Endothelial cell of umbilical vein (primary cell): ENCODE measurements at regions not wholly inside any gene's neighbourhood (a gene's known extent, or its start where the extent isn't known, plus 50 kb on each side); places are given as distances from the start of the nearest gene placed in this dataset.

Experiments used
- EZH2 ChIP-seq: IDR thresholded peaks from 2 replicates; pipeline ENCODE4 v1.6.1; 2012; ENCODE audit warnings: borderline replicate concordance, low read depth, mild to moderate bottlenecking, moderate library complexity, low read length, inconsistent platforms; ENCODE audit not compliant: severe bottlenecking
- GATA2 ChIP-seq: IDR thresholded peaks from 2 replicates; pipeline ENCODE4 v1.7.0; 2011; ENCODE audit warnings: low read depth, mild to moderate bottlenecking, moderate library complexity, mixed read lengths, low read length; ENCODE audit not compliant: insufficient read length, insufficient read depth
- JUN ChIP-seq: IDR thresholded peaks from 2 replicates; pipeline ENCODE4 v1.6.1; 2011; ENCODE audit warnings: borderline replicate concordance, low read depth; ENCODE audit not compliant: insufficient read length, insufficient read depth
- MYC ChIP-seq: IDR thresholded peaks from one replicate; pipeline ENCODE4 v1.6.1; 2011; ENCODE audit warnings: mild to moderate bottlenecking, low read depth, low read length
- POLR2A ChIP-seq: IDR thresholded peaks from 2 replicates; pipeline ENCODE4 v1.6.1; 2012; ENCODE audit warnings: low read depth, mild to moderate bottlenecking, control low read depth, low read length
- POLR2AphosphoS5 ChIP-seq: IDR thresholded peaks from 2 replicates; pipeline ENCODE4 v1.6.1; 2012; ENCODE audit warnings: low read depth, mild to moderate bottlenecking, control low read depth, low read length, moderate library complexity; ENCODE audit not compliant: insufficient read depth
- TF ChIP-seq, protein P1 (sequence below), 2 donors: IDR thresholded peaks; 1 replicate in 1 of 2; 2 replicates in 1 of 2; pipeline ENCODE4 v1.5.1; 2011; ENCODE audit warnings: low read length in 2 of 2, mild to moderate bottlenecking in 2 of 2, moderate library complexity in 2 of 2, control low read depth in 1 of 2, inconsistent platforms in 1 of 2, low read depth in 1 of 2; ENCODE audit not compliant: insufficient read depth in 1 of 2; ENCODE audit errors: extremely low read depth in 1 of 2
- TF ChIP-seq, protein P2 (sequence below): IDR thresholded peaks from 2 replicates; pipeline ENCODE4 v1.6.1; 2011; ENCODE audit not compliant: insufficient read depth, insufficient read length

DNA sequence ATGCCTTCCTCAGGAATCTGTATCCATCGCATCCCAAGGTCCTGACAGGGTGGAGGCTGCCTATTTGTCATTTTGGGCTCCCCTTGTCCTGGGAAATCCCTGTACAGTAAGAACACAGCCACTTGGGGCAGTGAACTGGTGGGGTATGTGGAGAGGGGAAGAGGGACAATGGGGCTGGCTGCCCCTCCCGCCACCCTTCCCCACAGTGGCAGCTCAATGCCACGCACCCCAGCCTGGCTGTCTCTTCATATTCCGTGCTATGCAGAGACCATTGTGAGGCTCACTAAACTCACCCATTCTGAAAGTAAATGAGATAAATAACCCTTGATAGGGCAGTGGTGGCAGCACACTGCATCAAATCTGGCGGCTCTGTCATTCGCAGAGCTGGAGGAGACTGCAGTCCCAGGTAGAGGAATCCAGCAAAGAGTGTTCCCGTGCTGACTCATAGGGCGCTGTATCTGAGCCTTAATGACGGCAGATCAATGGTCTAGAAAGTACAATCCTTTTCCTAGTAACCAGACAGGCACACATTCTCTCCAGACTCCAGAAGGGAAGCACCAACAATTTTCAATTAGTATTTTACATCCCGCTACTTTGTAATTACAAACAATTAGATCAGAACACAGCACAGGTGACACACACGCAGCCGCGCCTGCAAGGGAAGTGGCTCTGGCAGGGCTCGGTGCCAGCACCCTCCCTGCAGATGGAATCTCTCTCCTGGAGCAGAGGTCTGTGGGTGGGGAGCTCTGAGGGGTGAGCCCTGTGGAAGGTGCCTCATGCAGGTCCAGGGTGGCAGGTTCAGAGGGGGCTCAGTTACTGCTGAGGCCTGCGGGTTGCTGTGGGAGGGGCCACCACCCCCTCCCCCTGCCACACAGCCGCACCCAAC is 167.9 kb upstream of the B3GAT1 start:
- TF ChIP-seq POLR2A (no peak), POLR2AphosphoS5 (no peak), GATA2 (no peak), EZH2 (no peak), JUN (no peak), MYC (no peak)
- TF ChIP-seq, protein P1, sequence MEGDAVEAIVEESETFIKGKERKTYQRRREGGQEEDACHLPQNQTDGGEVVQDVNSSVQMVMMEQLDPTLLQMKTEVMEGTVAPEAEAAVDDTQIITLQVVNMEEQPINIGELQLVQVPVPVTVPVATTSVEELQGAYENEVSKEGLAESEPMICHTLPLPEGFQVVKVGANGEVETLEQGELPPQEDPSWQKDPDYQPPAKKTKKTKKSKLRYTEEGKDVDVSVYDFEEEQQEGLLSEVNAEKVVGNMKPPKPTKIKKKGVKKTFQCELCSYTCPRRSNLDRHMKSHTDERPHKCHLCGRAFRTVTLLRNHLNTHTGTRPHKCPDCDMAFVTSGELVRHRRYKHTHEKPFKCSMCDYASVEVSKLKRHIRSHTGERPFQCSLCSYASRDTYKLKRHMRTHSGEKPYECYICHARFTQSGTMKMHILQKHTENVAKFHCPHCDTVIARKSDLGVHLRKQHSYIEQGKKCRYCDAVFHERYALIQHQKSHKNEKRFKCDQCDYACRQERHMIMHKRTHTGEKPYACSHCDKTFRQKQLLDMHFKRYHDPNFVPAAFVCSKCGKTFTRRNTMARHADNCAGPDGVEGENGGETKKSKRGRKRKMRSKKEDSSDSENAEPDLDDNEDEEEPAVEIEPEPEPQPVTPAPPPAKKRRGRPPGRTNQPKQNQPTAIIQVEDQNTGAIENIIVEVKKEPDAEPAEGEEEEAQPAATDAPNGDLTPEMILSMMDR (IDR thresholded peaks at IDR 0.05; ENCODE audit: extremely low read depth in 1 of 2, insufficient read depth in 1 of 2, low read depth in 1 of 2, low read length in 2 of 2), result no peak
- TF ChIP-seq, protein P2, sequence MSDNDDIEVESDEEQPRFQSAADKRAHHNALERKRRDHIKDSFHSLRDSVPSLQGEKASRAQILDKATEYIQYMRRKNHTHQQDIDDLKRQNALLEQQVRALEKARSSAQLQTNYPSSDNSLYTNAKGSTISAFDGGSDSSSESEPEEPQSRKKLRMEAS, result no peak
